Pancreas (tissue), 10 donors: ENCODE measurements at regions not wholly inside any gene's neighbourhood (a gene's known extent, or its start where the extent isn't known, plus 50 kb on each side); places are given as distances from the start of the nearest gene placed in this dataset.
"Not testable (repeated sequence)": the region's sequence is repeated elsewhere in the genome, so short reads cannot be mapped to it uniquely, and the experiment has no call there.

ENCODE experiments used
- ATAC-seq, 4 donors: fragments of 200-7000 bp; cut with Tn5 transposase; one replicate each; pipeline versions ENCODE4 v1.8.0 to v1.9.1; 2020; ENCODE audit warnings: mild to moderate bottlenecking in 4 of 4, moderate library complexity in 4 of 4
- DNase-seq, 6 donors: peaks; one replicate each; pipeline ENCODE4 v3.0.0-alpha.2; 2020
- FAIRE-seq: peaks from 2 replicates; lab custom pipeline; 2012; peaks lifted over from hg19 to GRCh38; lab: Jason Lieb, UNC
- H3K27ac ChIP-seq, 4 donors: fragments of 200-600 bp; sonication (generic); 1 replicate in 3 of 4; 2 replicates in 1 of 4; pipeline versions ENCODE4 v1.5.0 to v1.8.0; 2020
- H3K27me3 ChIP-seq, 4 donors: fragments of 200-600 bp; one replicate each; pipeline ENCODE4 v1.8.0; 2021
- H3K36me3 ChIP-seq, 3 donors: fragments of 200-600 bp; sonication (generic) in 1 of 3; one replicate each; pipeline versions ENCODE4 v1.5.0 to v1.8.0; 2020 to 2021
- H3K4me1 ChIP-seq, 3 donors: fragments of 200-600 bp; one replicate each; pipeline ENCODE4 v1.8.0; 2021
- H3K4me3 ChIP-seq, 4 donors: fragments of 200-600 bp; sonication (generic) in 2 of 4; one replicate each; pipeline versions ENCODE4 v1.5.0 to v1.8.0; 2020 to 2021
- H3K9me3 ChIP-seq, 4 donors: fragments of 200-600 bp; one replicate each; pipeline ENCODE4 v1.8.0; 2021
- WGBS, 2 donors: extraction: QIAGEN DNeasy Blood & Tissue Kit; methylation state at CpG; one replicate each; pipeline ENCODE4 v1.1.7; 2013; 5-methylcytosine and 5-hydroxymethylcytosine counted together
- intact Hi-C, 3 donors: fragments of 100-400 bp; cut with DNase I; formaldehyde crosslinking; loops; one replicate each; pipeline versions ENCODE4 v1.11.1 to v1.14.2; 2022
- TF ChIP-seq, protein P1 (sequence below), 4 donors: fragments of 200-600 bp; sonication (generic) in 3 of 4; IDR thresholded peaks; one replicate each; pipeline versions ENCODE4 v1.5.0 to v1.8.0; 2021; ENCODE audit warnings: antibody characterized with exemption in 4 of 4
- donor health status: healthy with polysubstance abuse.
- donor health status: DM: no; HTN: no; CAD: no; lungs with moderate emphysema.
- donor health status: DM: no; HTN: no; CAD: no.
- donor health status: control.
- donor health status: control.
- donor health status: Bipolar disorder and iron deficiency.
- donor health status: DM: yes; HTN: yes; CAD: no.
- donor health status: DM: no; HTN: no; CAD: no.
- donor health status: DM: no; HTN: no; CAD: no.
- donor health status: DM: yes; HTN: yes; CAD: no.

GRCh38 chr10:3255616-3256015, 83.0 kb upstream of the PITRM1 start:
- Histone ChIP-seq H3K4me3 (no peak overlapping the region), H3K27ac (no peak overlapping the region), H3K27me3 (no peaks in the 10 kb centered on the region), H3K4me1 (no peaks in the 10 kb centered on the region), H3K36me3 (no peaks in the 10 kb centered on the region), H3K9me3 (no peaks in the 10 kb centered on the region)
- DNase-seq: no peak
- 72 to 84% methylated on average over 4 of the region's 4 CpGs for WGBS, 2 donors
- no peak for ATAC-seq
- TF ChIP-seq, protein P1, sequence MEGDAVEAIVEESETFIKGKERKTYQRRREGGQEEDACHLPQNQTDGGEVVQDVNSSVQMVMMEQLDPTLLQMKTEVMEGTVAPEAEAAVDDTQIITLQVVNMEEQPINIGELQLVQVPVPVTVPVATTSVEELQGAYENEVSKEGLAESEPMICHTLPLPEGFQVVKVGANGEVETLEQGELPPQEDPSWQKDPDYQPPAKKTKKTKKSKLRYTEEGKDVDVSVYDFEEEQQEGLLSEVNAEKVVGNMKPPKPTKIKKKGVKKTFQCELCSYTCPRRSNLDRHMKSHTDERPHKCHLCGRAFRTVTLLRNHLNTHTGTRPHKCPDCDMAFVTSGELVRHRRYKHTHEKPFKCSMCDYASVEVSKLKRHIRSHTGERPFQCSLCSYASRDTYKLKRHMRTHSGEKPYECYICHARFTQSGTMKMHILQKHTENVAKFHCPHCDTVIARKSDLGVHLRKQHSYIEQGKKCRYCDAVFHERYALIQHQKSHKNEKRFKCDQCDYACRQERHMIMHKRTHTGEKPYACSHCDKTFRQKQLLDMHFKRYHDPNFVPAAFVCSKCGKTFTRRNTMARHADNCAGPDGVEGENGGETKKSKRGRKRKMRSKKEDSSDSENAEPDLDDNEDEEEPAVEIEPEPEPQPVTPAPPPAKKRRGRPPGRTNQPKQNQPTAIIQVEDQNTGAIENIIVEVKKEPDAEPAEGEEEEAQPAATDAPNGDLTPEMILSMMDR (IDR thresholded peaks at IDR 0.05): no peak
- FAIRE-seq: no peak
- intact Hi-C loops: no loop called here

- no peaks in the 10 kb centered on the region for H3K4me1 ChIP-seq
- no peak overlapping the region for H3K4me3 ChIP-seq
- H3K27me3 ChIP-seq: no peaks in the 10 kb centered on the region
- TF ChIP-seq, protein P1 (IDR thresholded peaks at IDR 0.05): no peak
- no peaks in the 10 kb centered on the region for H3K36me3 ChIP-seq
- intact Hi-C loops: no loop called here
- H3K9me3 ChIP-seq: no peaks in the 10 kb centered on the region
- peak in 2 of 4 donors; percentile 35 to 42 for ATAC-seq
- FAIRE-seq: no peak
- no peak for DNase-seq
- H3K27ac ChIP-seq: no peak overlapping the region
- 60 to 72% methylated on average over 5 of the region's 5 CpGs for WGBS, 2 donors
These were observed 82.5 kb upstream of the PITRM1 start for GRCh38 chr10:3255075-3255474.

- H3K9me3 ChIP-seq, H3K4me3 ChIP-seq, H3K27ac ChIP-seq, H3K36me3 ChIP-seq, H3K27me3 ChIP-seq, FAIRE-seq, DNase-seq, ATAC-seq, intact Hi-C loops, H3K4me1 ChIP-seq: not testable (repeated sequence)
- 77 to 78% methylated on average over 3 of the region's 3 CpGs for WGBS, 2 donors
These were observed 81.4 kb upstream of the PITRM1 start for GRCh38 chr10:3253974-3254373.

GRCh38 chr10:3251172-3251571, 78.6 kb upstream of the PITRM1 start:
- FAIRE-seq: no peak
- Histone ChIP-seq H3K27ac (no peak overlapping the region), H3K27me3 (no peaks in the 10 kb centered on the region), H3K9me3 (no peaks in the 10 kb centered on the region), H3K4me3 (no peak overlapping the region), H3K36me3 (no peaks in the 10 kb centered on the region), H3K4me1 (peaks cover 0 to 7% (median 4%) of the 10 kb centered on the region in 3 donors)
- TF ChIP-seq, protein P1 (IDR thresholded peaks at IDR 0.05): no peak
- intact Hi-C loops: no loop called here
- no peak for ATAC-seq
- no peak for DNase-seq
- 57 to 82% methylated on average over 10 of the region's 10 CpGs for WGBS, 2 donors

- 37 to 42% methylated on average over 5 of the region's 5 CpGs for WGBS, 2 donors
These were observed 76.8 kb upstream of the PITRM1 start for GRCh38 chr10:3249307-3249889.

More at GRCh38 chr10:3249307-3249889, 76.8 kb upstream of the PITRM1 start:
- no peak for ATAC-seq
- Histone ChIP-seq H3K4me1 (peaks cover 0 to 7% (median 4%) of the 10 kb centered on the region in 3 donors), H3K27me3 (no peaks in the 10 kb centered on the region), H3K27ac (peak overlapping the region in 2 of 4 donors; percentile 50 to 55), H3K4me3 (no peak overlapping the region), H3K36me3 (no peaks in the 10 kb centered on the region), H3K9me3 (no peaks in the 10 kb centered on the region)
- TF ChIP-seq, protein P1 (IDR thresholded peaks at IDR 0.05): no peak
- intact Hi-C loops: no loop called here
- FAIRE-seq: peak; percentile 32
- DNase-seq: no peak
